B cell (primary cell): ENCODE measurements at regions not wholly inside any gene's neighbourhood (a gene's known extent, or its start where the extent isn't known, plus 50 kb on each side); places are given as distances from the start of the nearest gene placed in this dataset.

ENCODE experiments used
- EZH2 ChIP-seq: IDR thresholded peaks from 2 replicates; pipeline ENCODE4 v1.6.1; 2012; ENCODE audit warnings: borderline replicate concordance, low read depth, mild to moderate bottlenecking, moderate library complexity, low read length; ENCODE audit not compliant: insufficient read depth, poor library complexity, severe bottlenecking
- TF ChIP-seq, protein P1 (sequence below): fragments of 200-600 bp; IDR thresholded peaks from one replicate; pipeline ENCODE4 v1.8.0; 2022; ENCODE audit warnings: antibody characterized with exemption, mild to moderate bottlenecking

DNA sequence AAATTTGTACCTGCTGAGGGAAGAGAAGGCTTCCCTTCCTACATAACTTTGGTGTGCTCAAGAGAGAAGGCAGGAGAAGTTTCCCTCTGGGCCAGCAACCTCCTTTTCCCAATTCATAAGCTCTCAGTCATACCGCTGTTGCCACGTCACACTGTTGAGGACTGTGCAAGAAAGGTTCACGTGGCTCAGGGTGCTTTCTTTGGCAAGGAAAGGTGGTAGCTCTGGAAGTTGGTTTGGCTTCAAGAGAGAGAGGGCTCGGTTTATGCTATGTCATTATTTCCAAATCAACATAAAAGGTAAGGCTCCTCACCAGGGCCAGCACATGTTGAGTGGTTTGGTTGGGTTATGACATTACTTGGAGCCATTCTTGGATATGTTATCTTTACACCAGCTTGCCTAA is 77.3 kb downstream of the TNFSF18 start:
- TF ChIP-seq, protein P1, sequence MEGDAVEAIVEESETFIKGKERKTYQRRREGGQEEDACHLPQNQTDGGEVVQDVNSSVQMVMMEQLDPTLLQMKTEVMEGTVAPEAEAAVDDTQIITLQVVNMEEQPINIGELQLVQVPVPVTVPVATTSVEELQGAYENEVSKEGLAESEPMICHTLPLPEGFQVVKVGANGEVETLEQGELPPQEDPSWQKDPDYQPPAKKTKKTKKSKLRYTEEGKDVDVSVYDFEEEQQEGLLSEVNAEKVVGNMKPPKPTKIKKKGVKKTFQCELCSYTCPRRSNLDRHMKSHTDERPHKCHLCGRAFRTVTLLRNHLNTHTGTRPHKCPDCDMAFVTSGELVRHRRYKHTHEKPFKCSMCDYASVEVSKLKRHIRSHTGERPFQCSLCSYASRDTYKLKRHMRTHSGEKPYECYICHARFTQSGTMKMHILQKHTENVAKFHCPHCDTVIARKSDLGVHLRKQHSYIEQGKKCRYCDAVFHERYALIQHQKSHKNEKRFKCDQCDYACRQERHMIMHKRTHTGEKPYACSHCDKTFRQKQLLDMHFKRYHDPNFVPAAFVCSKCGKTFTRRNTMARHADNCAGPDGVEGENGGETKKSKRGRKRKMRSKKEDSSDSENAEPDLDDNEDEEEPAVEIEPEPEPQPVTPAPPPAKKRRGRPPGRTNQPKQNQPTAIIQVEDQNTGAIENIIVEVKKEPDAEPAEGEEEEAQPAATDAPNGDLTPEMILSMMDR: no peak
- TF ChIP-seq EZH2: no peak
